ENCODE measurements at regions not wholly inside any gene's neighbourhood (a gene's known extent, or its start where the extent isn't known, plus 50 kb on each side); places are given as distances from the start of the nearest gene placed in this dataset.

GRCh38 chrX:134162032-134162431 is 75.0 kb upstream of the CCDC160 start:
- DNase-seq (ENCODE audit: low read depth): no peak
- no peak overlapping the region for H3K4me3 ChIP-seq (ENCODE audit: low read length)
- TF ChIP-seq CTCF (conservative IDR thresholded peaks at IDR 0.05; ENCODE audit: low read length): no peak

GRCh38 chrX:134163836-134164235 is 73.1 kb upstream of the CCDC160 start:
- DNase-seq (ENCODE audit: low read depth): no peak
- H3K4me3 ChIP-seq (ENCODE audit: low read length): no peak overlapping the region
- TF ChIP-seq CTCF (conservative IDR thresholded peaks at IDR 0.05; ENCODE audit: low read length): no peak

- no peak overlapping the region for H3K4me3 ChIP-seq (ENCODE audit: low read length)
- no peak for DNase-seq (ENCODE audit: low read depth)
- TF ChIP-seq CTCF (conservative IDR thresholded peaks at IDR 0.05; ENCODE audit: low read length): no peak
These were observed 69.3 kb upstream of the CCDC160 start for GRCh38 chrX:134167591-134168203.

- TF ChIP-seq CTCF (conservative IDR thresholded peaks at IDR 0.05; ENCODE audit: low read length): no peak
- no peak overlapping the region; the same call in 1 of the 2 replicates for H3K4me3 ChIP-seq (ENCODE audit: low read length)
- DNase-seq (ENCODE audit: low read depth): no peak
These were observed 65.1 kb upstream of the CCDC160 start for GRCh38 chrX:134171661-134172587.

GRCh38 chrX:134172588-134173259 is 64.3 kb upstream of the CCDC160 start:
- peak overlapping the region; percentile 45 for H3K4me3 ChIP-seq (ENCODE audit: low read length)
- TF ChIP-seq CTCF (conservative IDR thresholded peaks at IDR 0.05; ENCODE audit: low read length): no peak
- no peak for DNase-seq (ENCODE audit: low read depth)

GRCh38 chrX:134173541-134174272 is 63.3 kb upstream of the CCDC160 start:
- no peak for DNase-seq (ENCODE audit: low read depth)
- no peak for TF ChIP-seq CTCF (conservative IDR thresholded peaks at IDR 0.05; ENCODE audit: low read length)
- H3K4me3 ChIP-seq (ENCODE audit: low read length): no peak overlapping the region

Measured in AG10803 (cell line).